ENCODE measurements at regions not wholly inside any gene's neighbourhood (a gene's known extent, or its start where the extent isn't known, plus 50 kb on each side); places are given as distances from the start of the nearest gene placed in this dataset.

DNA sequence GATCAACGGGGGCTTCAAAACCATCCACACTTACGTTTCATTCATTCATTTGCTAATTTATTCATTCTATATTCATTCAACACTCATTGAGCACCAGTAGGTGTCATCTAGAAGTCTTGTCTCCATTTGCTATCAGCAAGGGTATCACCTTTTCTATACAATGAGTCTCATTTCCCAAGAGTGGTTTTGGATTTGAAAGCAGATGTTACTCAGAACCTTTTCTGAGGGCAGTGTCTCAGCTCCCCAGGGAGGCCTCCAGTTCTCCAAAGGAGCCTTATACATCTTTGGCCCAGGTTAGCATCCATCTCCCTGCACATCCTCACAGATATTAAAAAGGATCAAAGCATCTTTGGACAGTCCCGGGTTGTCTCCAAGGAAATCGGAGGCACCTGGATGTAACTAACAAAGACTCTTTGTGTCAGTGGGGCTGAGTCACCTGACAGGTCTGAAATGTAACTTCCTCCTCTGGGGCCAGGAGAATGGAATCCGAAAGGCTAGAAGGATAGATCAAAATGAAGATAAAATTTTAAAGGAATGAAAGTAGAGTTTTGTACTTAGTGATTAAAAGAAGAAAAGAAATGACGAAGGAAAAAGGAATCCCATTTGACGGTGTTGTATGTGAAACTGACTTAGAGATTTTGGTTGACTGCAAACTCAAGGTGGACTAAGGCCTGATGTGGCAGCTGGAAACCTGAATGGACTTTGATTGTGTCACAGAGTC, 103.0 kb downstream of the VCPKMT start:
- TF ChIP-seq, protein P1, sequence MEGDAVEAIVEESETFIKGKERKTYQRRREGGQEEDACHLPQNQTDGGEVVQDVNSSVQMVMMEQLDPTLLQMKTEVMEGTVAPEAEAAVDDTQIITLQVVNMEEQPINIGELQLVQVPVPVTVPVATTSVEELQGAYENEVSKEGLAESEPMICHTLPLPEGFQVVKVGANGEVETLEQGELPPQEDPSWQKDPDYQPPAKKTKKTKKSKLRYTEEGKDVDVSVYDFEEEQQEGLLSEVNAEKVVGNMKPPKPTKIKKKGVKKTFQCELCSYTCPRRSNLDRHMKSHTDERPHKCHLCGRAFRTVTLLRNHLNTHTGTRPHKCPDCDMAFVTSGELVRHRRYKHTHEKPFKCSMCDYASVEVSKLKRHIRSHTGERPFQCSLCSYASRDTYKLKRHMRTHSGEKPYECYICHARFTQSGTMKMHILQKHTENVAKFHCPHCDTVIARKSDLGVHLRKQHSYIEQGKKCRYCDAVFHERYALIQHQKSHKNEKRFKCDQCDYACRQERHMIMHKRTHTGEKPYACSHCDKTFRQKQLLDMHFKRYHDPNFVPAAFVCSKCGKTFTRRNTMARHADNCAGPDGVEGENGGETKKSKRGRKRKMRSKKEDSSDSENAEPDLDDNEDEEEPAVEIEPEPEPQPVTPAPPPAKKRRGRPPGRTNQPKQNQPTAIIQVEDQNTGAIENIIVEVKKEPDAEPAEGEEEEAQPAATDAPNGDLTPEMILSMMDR (IDR thresholded peaks at IDR 0.05; ENCODE audit: borderline replicate concordance, insufficient read depth, low read depth, low read length): no peak

DNA sequence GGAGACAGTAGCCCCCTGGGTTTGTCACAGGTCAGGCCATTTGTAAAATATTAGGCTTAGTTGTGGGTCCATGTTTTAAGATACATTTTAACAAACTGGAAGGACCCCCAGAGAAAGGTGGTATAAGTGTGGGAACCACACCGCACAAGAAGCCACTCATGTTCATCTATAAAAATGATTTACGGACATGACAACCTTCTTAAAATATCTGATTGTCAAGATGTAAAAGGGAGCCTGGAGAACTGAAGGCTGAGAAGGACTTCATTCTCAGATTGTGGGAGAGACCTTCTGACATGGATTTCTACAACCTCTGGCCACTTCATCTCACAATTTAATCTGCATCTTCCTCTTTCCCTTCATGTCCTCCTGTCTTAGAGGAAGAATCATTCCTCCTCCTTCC, 102.4 kb downstream of the VCPKMT start:
- TF ChIP-seq, protein P1 (IDR thresholded peaks at IDR 0.05; ENCODE audit: borderline replicate concordance, insufficient read depth, low read depth, low read length): no peak
- H3K4me3 ChIP-seq (ENCODE audit: low read depth, low read length): no peak overlapping the region

More for the DNA sequence above, 103.0 kb downstream of the VCPKMT start:
- no peak overlapping the region for H3K4me3 ChIP-seq (ENCODE audit: low read depth, low read length)

DNA sequence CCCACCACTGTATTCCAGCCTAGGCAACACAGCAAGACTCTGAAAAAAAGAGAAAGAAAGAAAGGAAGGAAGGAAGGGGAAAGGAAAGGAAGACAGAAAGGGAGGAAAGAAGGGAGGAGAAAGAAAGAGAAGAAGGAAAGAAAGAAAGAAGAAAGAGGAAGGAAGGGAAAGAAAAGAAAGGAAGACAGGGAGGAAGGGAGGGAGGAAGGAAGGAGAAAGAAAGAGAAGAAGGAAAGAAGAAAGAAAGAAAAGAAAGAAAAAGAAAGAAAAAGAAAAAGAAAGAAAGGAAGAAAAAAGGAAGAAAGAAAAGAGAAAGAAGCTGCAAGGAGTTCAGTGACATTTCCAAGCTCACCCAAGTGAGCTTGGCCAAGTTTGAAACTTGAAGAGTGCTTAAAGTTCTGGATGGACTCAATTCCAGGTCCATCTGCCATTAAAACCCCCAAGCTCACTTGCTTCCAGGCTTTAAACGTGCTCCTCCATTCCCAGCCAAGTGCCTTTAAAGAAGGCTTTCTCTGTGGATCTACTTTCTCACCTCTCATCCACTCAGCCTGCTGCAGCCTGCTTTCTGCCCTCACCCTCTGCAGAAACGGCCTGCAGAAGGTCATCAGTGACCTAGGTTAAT, 101.5 kb downstream of the VCPKMT start:
- TF ChIP-seq, protein P1 (IDR thresholded peaks at IDR 0.05; ENCODE audit: borderline replicate concordance, insufficient read depth, low read depth, low read length): no peak
- H3K4me3 ChIP-seq (ENCODE audit: low read depth, low read length): no peak overlapping the region

DNA sequence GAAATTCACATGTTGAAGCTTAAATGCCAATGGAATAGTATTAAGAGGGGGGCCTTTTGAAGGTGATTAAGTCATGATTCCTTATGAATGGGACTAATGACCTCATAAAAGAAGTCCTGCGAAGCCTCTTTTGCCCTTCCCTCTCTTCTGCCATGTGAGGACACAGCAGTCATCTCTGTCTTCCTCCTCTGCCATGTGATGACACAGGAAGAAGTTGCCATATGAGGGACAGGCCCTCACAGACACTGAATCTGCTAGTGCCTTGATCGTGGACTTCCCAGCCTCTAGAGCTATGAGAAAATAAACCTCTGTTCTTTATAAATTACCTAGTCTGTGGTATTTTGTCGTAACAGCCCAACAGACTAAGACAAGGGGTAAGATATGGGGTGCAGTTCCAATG, 100.7 kb downstream of the VCPKMT start:
- H3K4me3 ChIP-seq (ENCODE audit: low read depth, low read length): no peak overlapping the region
- TF ChIP-seq, protein P1 (IDR thresholded peaks at IDR 0.05; ENCODE audit: borderline replicate concordance, insufficient read depth, low read depth, low read length): no peak

DNA sequence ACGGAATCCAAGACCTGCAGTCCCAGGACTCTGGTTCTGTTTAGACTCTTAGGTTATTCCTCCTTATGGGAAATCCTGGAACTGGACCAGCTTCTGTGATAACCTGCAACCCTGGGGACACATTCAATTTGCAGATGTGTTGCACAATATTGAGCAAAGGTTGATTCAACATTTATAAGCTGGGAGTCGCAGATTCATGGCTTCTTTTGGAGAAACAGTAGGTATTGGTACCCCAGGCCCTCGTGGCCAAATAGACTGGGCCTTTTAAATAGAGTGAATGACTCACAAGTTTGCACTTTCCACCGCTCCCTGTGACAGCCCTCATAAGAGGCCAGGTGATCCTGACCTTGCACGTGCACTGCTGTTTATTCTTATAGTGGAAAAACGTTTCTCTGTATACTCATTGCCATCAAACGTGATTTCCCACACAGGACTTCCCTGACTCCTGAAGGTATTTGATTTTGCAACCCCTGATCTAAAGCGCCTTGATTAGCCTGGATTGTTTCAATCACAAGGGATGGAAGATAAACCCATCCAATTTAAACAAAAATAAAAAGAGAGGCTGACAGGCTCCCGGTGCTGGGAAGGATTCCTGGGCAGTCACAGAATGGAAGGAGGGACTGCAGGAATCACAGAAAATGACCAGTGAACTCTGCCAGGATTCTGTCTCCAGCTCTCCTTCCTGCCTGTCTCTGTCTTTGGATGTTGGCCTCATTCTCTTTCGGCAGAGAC, 98.0 kb downstream of the VCPKMT start:
- H3K4me3 ChIP-seq (ENCODE audit: low read depth, low read length): no peak overlapping the region
- TF ChIP-seq, protein P1 (IDR thresholded peaks at IDR 0.05; ENCODE audit: borderline replicate concordance, insufficient read depth, low read depth, low read length): no peak

DNA sequence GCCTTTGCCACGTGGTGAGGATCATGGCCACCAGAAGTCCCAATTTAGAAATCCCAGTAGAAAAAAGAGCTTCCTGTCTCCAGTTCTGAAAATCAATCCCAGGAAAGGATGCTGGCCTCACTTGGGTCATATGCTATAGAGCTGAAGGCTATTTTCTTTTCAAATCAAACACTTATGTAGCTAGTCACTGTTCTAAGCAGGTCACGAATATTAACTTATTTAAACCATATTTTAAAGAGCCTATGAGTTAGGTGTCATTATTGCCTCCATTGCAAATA, 97.5 kb downstream of the VCPKMT start:
- TF ChIP-seq, protein P1 (IDR thresholded peaks at IDR 0.05; ENCODE audit: borderline replicate concordance, insufficient read depth, low read depth, low read length): no peak
- no peak overlapping the region for H3K4me3 ChIP-seq (ENCODE audit: low read depth, low read length)
